Astrocyte (in vitro differentiated cells and primary cell): ENCODE measurements at regions not wholly inside any gene's neighbourhood (a gene's known extent, or its start where the extent isn't known, plus 50 kb on each side); places are given as distances from the start of the nearest gene placed in this dataset.

ENCODE experiments used
- DNase-seq: peaks from one replicate; pipeline ENCODE4 v3.0.0-alpha.2; 2010; ENCODE audit warnings: low read depth
- FAIRE-seq: peaks from 2 replicates; lab custom pipeline; 2011; peaks lifted over from hg19 to GRCh38; lab: Jason Lieb, UNC
- H2AFZ ChIP-seq: 2 replicates; pipeline ENCODE4 v1.6.0; 2012; ENCODE audit warnings: low read depth, low read length, inconsistent platforms
- H3K27ac ChIP-seq: 2 replicates; pipeline ENCODE4 v1.5.1; 2011; ENCODE audit warnings: low read depth, low read length, inconsistent platforms
- H3K27me3 ChIP-seq: 2 replicates; pipeline ENCODE4 v1.6.0; 2011; ENCODE audit warnings: low read length, inconsistent platforms; ENCODE audit not compliant: insufficient read depth
- H3K36me3 ChIP-seq: 2 replicates; pipeline ENCODE4 v1.5.1; 2011; ENCODE audit warnings: low read length, inconsistent platforms; ENCODE audit not compliant: insufficient read depth
- H3K4me1 ChIP-seq: 2 replicates; pipeline ENCODE4 v1.5.1; 2011; ENCODE audit warnings: low read length, inconsistent platforms; ENCODE audit not compliant: insufficient read depth
- H3K4me2 ChIP-seq: 2 replicates; pipeline ENCODE4 v1.6.0; 2012; ENCODE audit warnings: low read length, inconsistent platforms
- H3K4me3 ChIP-seq: 2 replicates; pipeline ENCODE4 v1.5.1; 2011; ENCODE audit warnings: low read depth, mild to moderate bottlenecking, low read length, inconsistent platforms; ENCODE audit not compliant: insufficient read depth
- H3K79me2 ChIP-seq: 2 replicates; pipeline ENCODE4 v1.6.0; 2012; ENCODE audit warnings: mild to moderate bottlenecking, low read length, inconsistent platforms; ENCODE audit not compliant: insufficient read depth
- H3K9ac ChIP-seq: 2 replicates; pipeline ENCODE4 v1.6.0; 2012; ENCODE audit warnings: mild to moderate bottlenecking, low read length, inconsistent platforms
- H3K9me3 ChIP-seq: 2 replicates; pipeline ENCODE4 v1.5.1; 2012; ENCODE audit warnings: low read depth, mild to moderate bottlenecking, low read length, inconsistent platforms; ENCODE audit not compliant: insufficient read depth
- H4K20me1 ChIP-seq: 2 replicates; pipeline ENCODE4 v1.6.0; 2012; ENCODE audit warnings: low read length, inconsistent platforms; ENCODE audit not compliant: insufficient read depth
- H3K27ac Mint-ChIP-seq: one replicate; pipeline ENCODE4 v1.8.0; 2021; ENCODE audit warnings: mild to moderate bottlenecking, mixed read lengths; ENCODE audit not compliant: unreplicated experiment
- H3K27me3 Mint-ChIP-seq: one replicate; pipeline ENCODE4 v1.8.0; 2021; ENCODE audit warnings: low read depth, mixed read lengths; ENCODE audit not compliant: unreplicated experiment
- H3K36me3 Mint-ChIP-seq: one replicate; pipeline ENCODE4 v1.8.0; 2021; ENCODE audit warnings: low read depth, mixed read lengths; ENCODE audit not compliant: unreplicated experiment
- H3K4me1 Mint-ChIP-seq: one replicate; pipeline ENCODE4 v1.8.0; 2021; ENCODE audit warnings: low read depth, mixed read lengths; ENCODE audit not compliant: unreplicated experiment
- H3K4me3 Mint-ChIP-seq: one replicate; pipeline ENCODE4 v1.8.0; 2021; ENCODE audit warnings: mild to moderate bottlenecking, moderate library complexity, mixed read lengths; ENCODE audit not compliant: unreplicated experiment
- H3K9me3 Mint-ChIP-seq: one replicate; pipeline ENCODE4 v1.8.0; 2021; ENCODE audit warnings: mild to moderate bottlenecking, mixed read lengths; ENCODE audit not compliant: unreplicated experiment
- CTCF ChIP-seq: IDR thresholded peaks from 2 replicates; pipeline ENCODE4 v1.5.1; 2011; ENCODE audit warnings: low read depth, mild to moderate bottlenecking, inconsistent platforms, low read length, moderate library complexity; ENCODE audit not compliant: insufficient read depth
- EZH2 ChIP-seq: IDR thresholded peaks from 2 replicates; pipeline ENCODE4 v1.6.1; 2012; ENCODE audit warnings: mild to moderate bottlenecking, low read length, inconsistent platforms; ENCODE audit not compliant: insufficient read depth

GRCh38 chr9:85216601-85217000, 525.2 kb downstream of the AGTPBP1 start:
- H3K36me3 ChIP-seq: no peaks in the 10 kb centered on the region
- TF ChIP-seq CTCF (no peak), EZH2 (no peak)
- no peaks in the 10 kb centered on the region for H3K36me3 Mint-ChIP-seq
- peaks cover 27% of the 10 kb centered on the region for H3K4me1 Mint-ChIP-seq
- FAIRE-seq (no peak), DNase-seq (no peak)
- no peaks in the 10 kb centered on the region for H3K27me3 ChIP-seq
- no peaks in the 10 kb centered on the region for H4K20me1 ChIP-seq
- H3K79me2 ChIP-seq: no peaks in the 10 kb centered on the region
- no peak overlapping the region for H2AFZ ChIP-seq
- no peak overlapping the region for H3K27ac ChIP-seq
- H3K27me3 Mint-ChIP-seq: no peaks in the 10 kb centered on the region
- H3K9me3 ChIP-seq: no peaks in the 10 kb centered on the region
- H3K27ac Mint-ChIP-seq: no peak overlapping the region
- no peaks in the 10 kb centered on the region for H3K9me3 Mint-ChIP-seq
- H3K4me3 ChIP-seq: no peak overlapping the region
- H3K4me1 ChIP-seq: peaks cover 20% of the 10 kb centered on the region
- no peak overlapping the region for H3K4me2 ChIP-seq
- H3K4me3 Mint-ChIP-seq: no peak overlapping the region
- H3K9ac ChIP-seq: no peak overlapping the region

GRCh38 chr9:85215961-85216360, 525.8 kb downstream of the AGTPBP1 start:
- Mint-ChIP-seq H3K4me1 (peaks cover 32% of the 10 kb centered on the region), H3K36me3 (no peaks in the 10 kb centered on the region), H3K4me3 (no peak overlapping the region), H3K9me3 (no peaks in the 10 kb centered on the region), H3K27ac (no peak overlapping the region), H3K27me3 (no peaks in the 10 kb centered on the region)
- DNase-seq: peak; percentile 50
- H3K36me3 ChIP-seq: no peaks in the 10 kb centered on the region
- FAIRE-seq: no peak
- peaks cover 20% of the 10 kb centered on the region for H3K4me1 ChIP-seq
- no peaks in the 10 kb centered on the region for H3K79me2 ChIP-seq
- no peak overlapping the region for H3K4me3 ChIP-seq
- H2AFZ ChIP-seq: no peak overlapping the region
- no peak overlapping the region for H3K9ac ChIP-seq
- H3K4me2 ChIP-seq: no peak overlapping the region
- H3K27ac ChIP-seq: no peak overlapping the region
- no peak for TF ChIP-seq CTCF
- TF ChIP-seq EZH2: no peak
- H3K9me3 ChIP-seq: no peaks in the 10 kb centered on the region
- H3K27me3 ChIP-seq: no peaks in the 10 kb centered on the region
- no peaks in the 10 kb centered on the region for H4K20me1 ChIP-seq

- Mint-ChIP-seq H3K4me3 (no peak overlapping the region), H3K9me3 (no peaks in the 10 kb centered on the region), H3K27ac (no peak overlapping the region), H3K4me1 (peaks cover 32% of the 10 kb centered on the region), H3K36me3 (no peaks in the 10 kb centered on the region), H3K27me3 (no peaks in the 10 kb centered on the region)
- no peak overlapping the region for H3K4me3 ChIP-seq
- H3K36me3 ChIP-seq: no peaks in the 10 kb centered on the region
- H3K9me3 ChIP-seq: no peaks in the 10 kb centered on the region
- FAIRE-seq: no peak
- TF ChIP-seq CTCF (no peak), EZH2 (no peak)
- no peaks in the 10 kb centered on the region for H4K20me1 ChIP-seq
- no peaks in the 10 kb centered on the region for H3K27me3 ChIP-seq
- no peaks in the 10 kb centered on the region for H3K79me2 ChIP-seq
- DNase-seq: no peak
- H2AFZ ChIP-seq: no peak overlapping the region
- H3K4me1 ChIP-seq: peaks cover 20% of the 10 kb centered on the region
- H3K4me2 ChIP-seq: no peak overlapping the region
- no peak overlapping the region for H3K27ac ChIP-seq
- no peak overlapping the region for H3K9ac ChIP-seq
These were observed 526.3 kb downstream of the AGTPBP1 start for GRCh38 chr9:85215416-85215815.
